Body of pancreas (tissue), 4 donors: ENCODE measurements at regions not wholly inside any gene's neighbourhood (a gene's known extent, or its start where the extent isn't known, plus 50 kb on each side); places are given as distances from the start of the nearest gene placed in this dataset.

Experiments used
- ATAC-seq: fragments of 150-250 bp; one replicate; pipeline ENCODE4 v1.9.1; 2016
- DNase-seq, 4 donors: peaks; one replicate each; pipeline ENCODE4 v3.0.0-alpha.2; 2019
- H3K27ac ChIP-seq, 4 donors: fragments of 200-600 bp; sonication (generic); 1 replicate in 3 of 4; 2 replicates in 1 of 4; pipeline versions ENCODE4 v1.5.1 to v1.6.1; 2016 to 2019; ENCODE audit warnings: mild to moderate bottlenecking in 1 of 4, mixed read lengths in 1 of 4, moderate library complexity in 1 of 4
- H3K27me3 ChIP-seq, 2 donors: fragments of 200-600 bp; sonication (generic); one replicate each; pipeline ENCODE4 v1.6.0; 2016; ENCODE audit warnings: mild to moderate bottlenecking in 1 of 2
- H3K36me3 ChIP-seq, 2 donors: fragments of 200-600 bp; sonication (generic); replicated peaks in 1 of 2; 2 replicates each; pipeline ENCODE4 v1.5.1; 2016; ENCODE audit warnings: low read depth in 2 of 2; ENCODE audit not compliant: insufficient read depth in 1 of 2
- H3K4me1 ChIP-seq: fragments of 200-600 bp; sonication (generic); one replicate; pipeline ENCODE4 v1.6.0; 2016
- H3K4me3 ChIP-seq, 2 donors: fragments of 200-600 bp; sonication (generic); 1 replicate in 1 of 2; 2 replicates in 1 of 2; pipeline ENCODE4 v1.5.1; 2016 to 2019
- H3K9me3 ChIP-seq, 3 donors: fragments of 200-600 bp; sonication (generic); 1 replicate in 2 of 3; 2 replicates in 1 of 3; pipeline ENCODE4 v1.5.1; 2016
- POLR2A ChIP-seq, 3 donors: fragments of 450-650 bp; IDR thresholded peaks; one replicate each; pipeline ENCODE4 v1.6.1; 2016; ENCODE audit warnings: antibody characterized with exemption in 3 of 3, mild to moderate bottlenecking in 2 of 3
- WGBS, 2 donors: methylation state at CpG; one replicate each; pipeline ENCODE4 v1.1.5; 2017; 5-methylcytosine and 5-hydroxymethylcytosine counted together
- intact Hi-C: fragments of 100-400 bp; cut with DNase I; formaldehyde crosslinking; loops from one replicate; pipeline ENCODE4 v1.15.1; 2023
- TF ChIP-seq, protein P1 (sequence below), 7 experiments: fragments of 450-650 bp in 4 of 7; fragments of 200-600 bp in 3 of 7; sonication (generic) in 3 of 7; IDR thresholded peaks; one replicate each; pipeline ENCODE4 v1.5.1; 2016 to 2019; ENCODE audit warnings: antibody characterized with exemption in 7 of 7

DNA sequence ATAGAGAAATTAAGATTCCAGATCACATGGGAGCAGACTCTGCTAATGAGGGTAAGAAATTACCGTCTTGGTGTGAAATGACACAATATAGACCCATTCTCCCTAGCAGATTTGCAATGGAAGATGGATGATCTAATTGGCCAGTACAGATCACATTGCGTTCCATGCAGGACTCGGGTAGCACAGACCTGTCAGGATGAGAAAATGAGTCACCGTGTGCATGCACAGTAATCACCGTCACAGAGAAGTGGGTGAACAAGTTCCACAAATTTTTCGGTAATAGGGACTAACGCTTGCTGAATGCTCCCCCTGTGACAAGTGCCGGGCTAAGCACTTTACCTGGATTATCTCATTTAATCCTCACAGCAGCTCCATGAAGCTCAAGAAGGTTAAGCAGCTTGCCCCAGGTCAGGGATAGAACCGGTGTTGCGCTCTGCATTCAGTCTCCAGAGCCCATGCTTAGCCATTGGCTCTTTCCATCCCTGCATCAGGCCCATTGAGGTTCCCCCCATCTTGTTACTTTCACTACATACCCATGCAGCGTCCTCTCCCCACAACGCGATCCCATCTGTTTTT is 375.6 kb downstream of the FBXW7 start:
- no peaks in the 10 kb centered on the region for H3K36me3 ChIP-seq
- no peak for ATAC-seq
- H3K4me3 ChIP-seq, result no peak overlapping the region
- no peak overlapping the region for H3K27ac ChIP-seq
- TF ChIP-seq, protein P1, sequence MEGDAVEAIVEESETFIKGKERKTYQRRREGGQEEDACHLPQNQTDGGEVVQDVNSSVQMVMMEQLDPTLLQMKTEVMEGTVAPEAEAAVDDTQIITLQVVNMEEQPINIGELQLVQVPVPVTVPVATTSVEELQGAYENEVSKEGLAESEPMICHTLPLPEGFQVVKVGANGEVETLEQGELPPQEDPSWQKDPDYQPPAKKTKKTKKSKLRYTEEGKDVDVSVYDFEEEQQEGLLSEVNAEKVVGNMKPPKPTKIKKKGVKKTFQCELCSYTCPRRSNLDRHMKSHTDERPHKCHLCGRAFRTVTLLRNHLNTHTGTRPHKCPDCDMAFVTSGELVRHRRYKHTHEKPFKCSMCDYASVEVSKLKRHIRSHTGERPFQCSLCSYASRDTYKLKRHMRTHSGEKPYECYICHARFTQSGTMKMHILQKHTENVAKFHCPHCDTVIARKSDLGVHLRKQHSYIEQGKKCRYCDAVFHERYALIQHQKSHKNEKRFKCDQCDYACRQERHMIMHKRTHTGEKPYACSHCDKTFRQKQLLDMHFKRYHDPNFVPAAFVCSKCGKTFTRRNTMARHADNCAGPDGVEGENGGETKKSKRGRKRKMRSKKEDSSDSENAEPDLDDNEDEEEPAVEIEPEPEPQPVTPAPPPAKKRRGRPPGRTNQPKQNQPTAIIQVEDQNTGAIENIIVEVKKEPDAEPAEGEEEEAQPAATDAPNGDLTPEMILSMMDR (IDR thresholded peaks at IDR 0.05), result no peak
- no peak for TF ChIP-seq POLR2A (IDR thresholded peaks at IDR 0.05)
- WGBS, 2 donors, result 84 to 86% methylated on average over 13 of the region's 13 CpGs
- intact Hi-C loops, result no loop called here
- H3K4me1 ChIP-seq, result no peaks in the 10 kb centered on the region
- H3K27me3 ChIP-seq, result no peaks in the 10 kb centered on the region
- no peaks in the 10 kb centered on the region for H3K9me3 ChIP-seq
- DNase-seq, result no peak

DNA sequence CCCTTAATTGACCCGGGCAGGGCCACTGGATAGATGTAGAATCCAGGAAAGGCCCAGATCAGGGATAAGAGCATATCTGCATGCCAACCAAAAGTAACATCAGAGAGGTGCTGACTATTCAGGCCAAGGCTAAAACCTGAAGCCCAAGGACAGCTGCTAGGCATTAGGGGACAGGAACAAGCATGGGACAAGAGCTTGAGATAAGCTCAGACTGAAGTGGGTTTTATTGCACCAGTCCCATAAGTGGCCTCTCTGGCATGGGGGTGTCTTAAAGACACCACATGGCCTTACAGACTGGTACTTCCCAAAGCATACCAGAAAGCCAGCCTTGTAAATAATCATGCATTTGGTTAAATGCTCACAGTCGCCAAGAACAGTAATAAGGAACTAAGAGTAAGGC is 376.1 kb downstream of the FBXW7 start:
- H3K4me1 ChIP-seq, result no peaks in the 10 kb centered on the region
- no peaks in the 10 kb centered on the region for H3K27me3 ChIP-seq
- H3K9me3 ChIP-seq, result no peaks in the 10 kb centered on the region
- ATAC-seq, result no peak
- intact Hi-C loops, result no loop called here
- H3K27ac ChIP-seq, result no peak overlapping the region
- no peak overlapping the region for H3K4me3 ChIP-seq
- TF ChIP-seq POLR2A (IDR thresholded peaks at IDR 0.05), result no peak
- TF ChIP-seq, protein P1 (IDR thresholded peaks at IDR 0.05), result no peak
- 53 to 64% methylated on average over 2 of the region's 2 CpGs for WGBS, 2 donors
- DNase-seq, result no peak
- H3K36me3 ChIP-seq, result no peaks in the 10 kb centered on the region

DNA sequence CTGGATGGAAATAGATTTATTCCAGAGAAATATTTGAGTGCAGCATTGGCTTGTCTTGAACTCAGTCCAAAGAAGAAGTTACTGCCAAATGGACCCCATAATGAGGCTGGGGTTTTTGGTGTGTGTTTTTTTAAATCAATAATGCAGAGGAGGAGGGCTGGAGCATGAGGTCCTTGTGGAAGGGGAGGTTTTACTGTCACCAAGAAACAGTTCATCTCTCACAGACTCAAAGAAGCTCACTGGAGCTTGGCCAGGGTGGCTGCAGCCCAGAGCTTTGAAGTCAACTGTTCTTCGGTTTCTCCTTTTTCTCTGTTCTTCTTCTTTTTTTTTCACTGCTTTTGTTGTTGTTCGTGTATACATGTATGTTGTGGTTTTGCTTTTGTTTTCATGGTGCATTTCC is 377.7 kb downstream of the FBXW7 start:
- no peak overlapping the region for H3K4me3 ChIP-seq
- intact Hi-C loops, result no loop called here
- no peaks in the 10 kb centered on the region for H3K36me3 ChIP-seq
- H3K27me3 ChIP-seq, result no peaks in the 10 kb centered on the region
- no peak for ATAC-seq
- no peak overlapping the region for H3K27ac ChIP-seq
- H3K4me1 ChIP-seq, result no peaks in the 10 kb centered on the region
- H3K9me3 ChIP-seq, result no peaks in the 10 kb centered on the region
- no peak for TF ChIP-seq POLR2A (IDR thresholded peaks at IDR 0.05)
- TF ChIP-seq, protein P1 (IDR thresholded peaks at IDR 0.05), result no peak
- no peak for DNase-seq
- WGBS, 2 donors, result 37 to 63% methylated on average over 2 of the region's 2 CpGs

DNA sequence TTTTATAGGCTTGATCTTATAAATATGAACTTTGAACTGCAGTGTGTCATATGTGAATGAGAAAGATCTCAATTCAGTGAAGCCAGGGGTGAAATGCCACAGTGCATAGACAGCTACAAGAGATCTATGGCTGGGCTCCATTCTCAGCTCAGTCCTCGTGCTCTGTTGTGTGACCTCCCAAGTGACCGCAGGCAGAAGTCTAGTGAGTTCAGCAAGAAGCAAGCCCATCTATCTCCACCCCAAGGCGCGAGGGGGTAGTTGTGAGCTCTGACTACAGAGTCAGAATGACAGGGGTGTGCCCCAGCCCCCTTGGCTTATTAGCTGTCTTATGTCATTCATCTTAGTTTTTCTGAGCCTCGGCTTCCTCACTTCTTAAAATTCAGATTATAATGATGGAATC is 378.3 kb downstream of the FBXW7 start:
- ATAC-seq, result no peak
- intact Hi-C loops, result no loop called here
- no peaks in the 10 kb centered on the region for H3K36me3 ChIP-seq
- H3K4me1 ChIP-seq, result no peaks in the 10 kb centered on the region
- TF ChIP-seq, protein P1 (IDR thresholded peaks at IDR 0.05), result no peak
- TF ChIP-seq POLR2A (IDR thresholded peaks at IDR 0.05), result no peak
- no peaks in the 10 kb centered on the region for H3K27me3 ChIP-seq
- H3K9me3 ChIP-seq, result no peaks in the 10 kb centered on the region
- 89% methylated on average over 5 of the region's 5 CpGs for WGBS, 2 donors
- H3K27ac ChIP-seq, result no peak overlapping the region
- H3K4me3 ChIP-seq, result no peak overlapping the region
- no peak for DNase-seq

DNA sequence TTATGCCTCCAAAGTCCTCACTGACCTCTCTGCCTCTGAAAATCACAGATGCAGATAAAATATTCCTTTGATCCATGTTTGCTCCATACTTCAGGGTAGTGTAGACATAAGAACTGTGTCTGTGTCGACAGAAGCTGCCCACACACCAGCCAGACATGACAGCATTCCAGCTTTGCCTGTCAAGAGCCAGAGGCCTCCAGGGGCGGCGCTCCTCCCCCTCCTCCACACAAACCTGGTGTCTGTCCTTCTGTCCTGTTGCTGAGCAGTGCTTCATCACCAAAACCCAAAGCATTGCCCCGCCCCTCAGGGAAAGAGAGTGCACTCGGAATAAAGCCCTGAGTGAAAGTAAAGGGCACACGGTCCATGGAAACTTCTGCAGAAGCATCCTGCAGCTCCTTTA is 379.4 kb downstream of the FBXW7 start:
- ATAC-seq (no peak), DNase-seq (no peak)
- 43 to 51% methylated on average over 1 to 6 of the region's 6 CpGs for WGBS, 2 donors
- Histone ChIP-seq H3K27me3 (no peaks in the 10 kb centered on the region), H3K4me1 (no peaks in the 10 kb centered on the region), H3K4me3 (no peak overlapping the region), H3K9me3 (no peaks in the 10 kb centered on the region), H3K27ac (no peak overlapping the region), H3K36me3 (no peaks in the 10 kb centered on the region)
- intact Hi-C loops, result no loop called here
- no peak for TF ChIP-seq POLR2A (IDR thresholded peaks at IDR 0.05)
- TF ChIP-seq, protein P1 (IDR thresholded peaks at IDR 0.05), result no peak
